ENCODE measurements at regions not wholly inside any gene's neighbourhood (a gene's known extent, or its start where the extent isn't known, plus 50 kb on each side); places are given as distances from the start of the nearest gene placed in this dataset.

- Histone ChIP-seq H3K9me2 (ENCODE audit: insufficient read depth) (no peaks in the 10 kb centered on the region), H4K20me1 (replicated peaks; ENCODE audit: insufficient read depth) (no peaks in the 10 kb centered on the region), H3F3A (replicated peaks; ENCODE audit: low read depth) (no peaks in the 10 kb centered on the region), H3K27ac (ENCODE audit: low read depth) (no peak overlapping the region), H3K27me3 (ENCODE audit: insufficient read depth) (no peaks in the 10 kb centered on the region), H3K4me1 (ENCODE audit: insufficient read depth) (peaks cover 14% of the 10 kb centered on the region), H3K36me3 (ENCODE audit: insufficient read depth) (no peaks in the 10 kb centered on the region), H3K79me2 (replicated peaks; ENCODE audit: insufficient read depth) (no peaks in the 10 kb centered on the region), H3K4me2 (no peak overlapping the region), H2AFZ (no peak overlapping the region), H3K4me3 (no peak overlapping the region)
- H3K4me3 Mint-ChIP-seq, result no peak overlapping the region
- peaks cover 6% of the 10 kb centered on the region for H3K27me3 Mint-ChIP-seq (ENCODE audit: insufficient read depth, low read depth, poor library complexity)
- ATAC-seq (peak; percentile 95), DNase-seq (ENCODE audit: low spot score) (peak; percentile 94)
- no peak overlapping the region for H3K27ac Mint-ChIP-seq
- no peaks in the 10 kb centered on the region for H3K36me3 Mint-ChIP-seq (ENCODE audit: low read depth)
- no peak for TF ChIP-seq ETS1 (IDR thresholded peaks at IDR 0.05)
- TF ChIP-seq EZH2 (IDR thresholded peaks at IDR 0.05; ENCODE audit: low read depth, unreplicated experiment), result no peak
- TF ChIP-seq REST (IDR thresholded peaks at IDR 0.05; ENCODE audit: unreplicated experiment), result no peak
- no peak for TF ChIP-seq STAT1 (IDR thresholded peaks at IDR 0.05; ENCODE audit: unreplicated experiment)
- no peak for TF ChIP-seq POLR2AphosphoS5 (IDR thresholded peaks at IDR 0.05; ENCODE audit: low read depth)
- TF ChIP-seq CTCF (conservative IDR thresholded peaks at IDR 0.05; ENCODE audit: low read depth in 2 of 2), result peak; percentile 86 to 95
- no peak for TF ChIP-seq ZNF462 (CRISPR knock-in tag; IDR thresholded peaks at IDR 0.05)
- no peak for TF ChIP-seq ZNF114 (CRISPR knock-in tag; IDR thresholded peaks at IDR 0.05)
- TF ChIP-seq EZH2phosphoT487 (IDR thresholded peaks at IDR 0.05; ENCODE audit: unreplicated experiment), result no peak
- no peak for TF ChIP-seq ZNF331 (CRISPR knock-in tag; IDR thresholded peaks at IDR 0.05; ENCODE audit: low read depth)
- no peak for TF ChIP-seq JUNB (IDR thresholded peaks at IDR 0.05; ENCODE audit: unreplicated experiment)
- no peak for TF ChIP-seq NANOG (IDR thresholded peaks at IDR 0.05; ENCODE audit: borderline replicate concordance)
- 0 out of 2 replicates have a peak, but pooled peaks have one; percentile 4 for TF ChIP-seq CREB1 (CRISPR knock-in tag; IDR thresholded peaks at IDR 0.05; ENCODE audit: low read depth)
- H3K4me1 Mint-ChIP-seq, result peaks cover 25% of the 10 kb centered on the region
- H3K9me3 Mint-ChIP-seq, result no peaks in the 10 kb centered on the region
Observed at GRCh38 chr2:17309741-17310339, 208.4 kb downstream of the RAD51AP2 start.

All from GM23338 (cell line).